ENCODE measurements at regions not wholly inside any gene's neighbourhood (a gene's known extent, or its start where the extent isn't known, plus 50 kb on each side); places are given as distances from the start of the nearest gene placed in this dataset.
A peak's percentile ranks its signal among the peaks of the same experiment; 100 is the strongest.

DNA sequence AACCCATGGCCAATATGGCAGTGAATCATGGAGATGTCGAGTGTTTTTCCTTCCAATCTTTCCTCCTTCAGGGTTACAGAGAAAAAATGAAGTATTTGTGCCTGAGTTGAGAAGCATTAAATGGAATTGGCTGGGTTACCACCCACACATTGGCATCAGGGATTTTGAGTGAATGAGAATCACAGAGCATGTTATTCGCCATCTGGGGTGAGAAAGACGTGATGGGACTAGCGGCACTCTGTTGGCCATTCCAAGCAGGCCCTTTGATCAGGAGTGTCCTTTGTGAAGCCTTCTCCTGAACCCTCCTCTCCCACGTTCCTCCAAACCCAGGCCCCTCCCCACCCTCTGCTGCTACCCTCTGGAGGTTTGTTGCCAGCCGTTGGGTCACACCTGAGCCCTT is 84.2 kb upstream of the PCDH8 start:
- no peaks in the 10 kb centered on the region for H3K9me3 ChIP-seq (ENCODE audit: insufficient read depth, low read length)
- no peaks in the 10 kb centered on the region for H3K36me3 ChIP-seq (replicated peaks; ENCODE audit: low read depth, low read length)
- no peaks in the 10 kb centered on the region for H3K27me3 ChIP-seq (ENCODE audit: low read depth, low read length)
- no peak overlapping the region for H3K27ac ChIP-seq (ENCODE audit: low read length)
- H3K4me2 ChIP-seq (ENCODE audit: low read length): no peak overlapping the region
- H3K4me1 ChIP-seq (ENCODE audit: low read length): peaks cover 22% of the 10 kb centered on the region
- H3K79me2 ChIP-seq (ENCODE audit: low read length): no peaks in the 10 kb centered on the region
- TF ChIP-seq, protein P1, sequence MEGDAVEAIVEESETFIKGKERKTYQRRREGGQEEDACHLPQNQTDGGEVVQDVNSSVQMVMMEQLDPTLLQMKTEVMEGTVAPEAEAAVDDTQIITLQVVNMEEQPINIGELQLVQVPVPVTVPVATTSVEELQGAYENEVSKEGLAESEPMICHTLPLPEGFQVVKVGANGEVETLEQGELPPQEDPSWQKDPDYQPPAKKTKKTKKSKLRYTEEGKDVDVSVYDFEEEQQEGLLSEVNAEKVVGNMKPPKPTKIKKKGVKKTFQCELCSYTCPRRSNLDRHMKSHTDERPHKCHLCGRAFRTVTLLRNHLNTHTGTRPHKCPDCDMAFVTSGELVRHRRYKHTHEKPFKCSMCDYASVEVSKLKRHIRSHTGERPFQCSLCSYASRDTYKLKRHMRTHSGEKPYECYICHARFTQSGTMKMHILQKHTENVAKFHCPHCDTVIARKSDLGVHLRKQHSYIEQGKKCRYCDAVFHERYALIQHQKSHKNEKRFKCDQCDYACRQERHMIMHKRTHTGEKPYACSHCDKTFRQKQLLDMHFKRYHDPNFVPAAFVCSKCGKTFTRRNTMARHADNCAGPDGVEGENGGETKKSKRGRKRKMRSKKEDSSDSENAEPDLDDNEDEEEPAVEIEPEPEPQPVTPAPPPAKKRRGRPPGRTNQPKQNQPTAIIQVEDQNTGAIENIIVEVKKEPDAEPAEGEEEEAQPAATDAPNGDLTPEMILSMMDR (IDR thresholded peaks at IDR 0.05; ENCODE audit: low read depth, low read length): no peak
- no peak for TF ChIP-seq EZH2phosphoT487 (IDR thresholded peaks at IDR 0.05; ENCODE audit: low read depth)
- H3K4me3 ChIP-seq (ENCODE audit: low read length): no peak overlapping the region
- no peak overlapping the region for H3K9ac ChIP-seq (ENCODE audit: low read length)
- no peak overlapping the region for H2AFZ ChIP-seq (ENCODE audit: low read depth, low read length)
- H4K20me1 ChIP-seq (ENCODE audit: insufficient read depth, low read length): no peaks in the 10 kb centered on the region

DNA sequence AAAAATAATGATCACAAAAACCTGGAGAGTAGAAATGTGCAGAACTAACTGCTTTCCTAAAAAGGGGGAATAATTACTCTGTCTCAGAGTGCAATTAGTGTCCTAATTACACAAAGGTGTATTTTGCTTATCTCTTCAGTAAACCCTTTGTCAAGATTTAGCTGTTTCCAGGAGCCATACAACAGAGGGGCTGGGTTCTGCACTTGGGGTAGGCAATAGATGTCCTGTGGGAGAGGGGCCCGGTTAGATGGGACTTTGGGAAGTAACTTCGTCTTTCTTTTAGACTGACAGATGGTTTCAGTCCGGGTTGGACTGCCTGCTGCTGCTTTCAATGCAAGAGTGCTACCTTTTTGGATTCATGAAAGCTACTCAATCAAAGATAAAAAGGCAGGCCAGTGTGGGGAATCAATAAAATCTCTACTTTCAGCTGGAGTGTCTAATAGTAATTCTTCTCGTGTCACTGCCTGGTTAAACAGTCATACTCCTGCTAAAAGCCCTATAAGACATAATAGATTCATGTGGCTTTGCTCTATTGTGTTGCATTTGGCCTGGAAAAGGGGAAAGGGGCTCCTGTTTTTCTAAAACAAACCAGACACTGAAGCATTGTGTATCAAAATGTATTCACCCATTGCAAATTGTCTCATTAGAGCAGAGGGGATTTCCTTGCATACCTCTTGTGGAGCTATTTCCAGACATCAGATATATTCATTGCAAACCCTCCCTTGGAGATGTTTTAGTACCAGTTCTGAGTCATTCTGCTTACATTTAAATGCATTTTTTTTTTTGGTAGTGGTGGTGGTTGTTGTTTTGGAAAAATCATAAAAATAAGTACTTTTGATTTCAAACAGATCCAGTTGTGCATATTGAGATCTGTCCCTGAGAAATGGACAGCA is 83.3 kb upstream of the PCDH8 start:
- TF ChIP-seq, protein P1 (IDR thresholded peaks at IDR 0.05; ENCODE audit: low read depth, low read length): no peak
- no peak for TF ChIP-seq EZH2phosphoT487 (IDR thresholded peaks at IDR 0.05; ENCODE audit: low read depth)
- Histone ChIP-seq H3K4me2 (ENCODE audit: low read length) (peak overlapping the region; percentile 47), H3K4me3 (ENCODE audit: low read length) (no peak overlapping the region), H3K9me3 (ENCODE audit: insufficient read depth, low read length) (no peaks in the 10 kb centered on the region), H3K79me2 (ENCODE audit: low read length) (no peaks in the 10 kb centered on the region), H3K27ac (ENCODE audit: low read length) (no peak overlapping the region), H4K20me1 (ENCODE audit: insufficient read depth, low read length) (no peaks in the 10 kb centered on the region), H2AFZ (ENCODE audit: low read depth, low read length) (0 out of 2 replicates have a peak overlapping the region, but pooled peaks have one; percentile 12), H3K36me3 (replicated peaks; ENCODE audit: low read depth, low read length) (no peaks in the 10 kb centered on the region), H3K4me1 (ENCODE audit: low read length) (peaks cover 29% of the 10 kb centered on the region), H3K27me3 (ENCODE audit: low read depth, low read length) (no peaks in the 10 kb centered on the region), H3K9ac (ENCODE audit: low read length) (no peak overlapping the region)

DNA sequence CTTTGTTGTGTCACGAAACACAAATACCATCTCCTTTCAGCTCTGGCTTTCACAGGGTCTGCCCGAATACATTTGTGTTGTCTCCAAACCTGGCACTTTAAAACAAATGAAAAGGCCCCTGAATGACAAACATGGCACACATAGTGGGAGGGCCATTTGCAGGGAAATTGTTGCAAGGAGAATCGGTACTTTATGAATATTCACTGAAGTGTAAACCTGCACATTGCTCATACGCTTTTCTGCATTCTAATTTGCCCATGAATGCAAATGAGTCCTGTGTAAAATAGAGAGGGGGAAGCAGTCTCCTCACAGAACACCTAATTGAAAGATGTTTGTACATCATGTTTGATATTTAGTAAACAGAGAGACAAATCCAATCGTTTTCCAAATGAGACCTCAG is 82.7 kb upstream of the PCDH8 start:
- Histone ChIP-seq H3K9ac (ENCODE audit: low read length) (no peak overlapping the region), H3K4me2 (ENCODE audit: low read length) (peak overlapping the region; percentile 47), H3K27me3 (ENCODE audit: low read depth, low read length) (no peaks in the 10 kb centered on the region), H3K4me1 (ENCODE audit: low read length) (peaks cover 31% of the 10 kb centered on the region), H3K4me3 (ENCODE audit: low read length) (no peak overlapping the region), H3K79me2 (ENCODE audit: low read length) (no peaks in the 10 kb centered on the region), H3K9me3 (ENCODE audit: insufficient read depth, low read length) (no peaks in the 10 kb centered on the region), H3K36me3 (replicated peaks; ENCODE audit: low read depth, low read length) (no peaks in the 10 kb centered on the region), H3K27ac (ENCODE audit: low read length) (no peak overlapping the region), H2AFZ (ENCODE audit: low read depth, low read length) (no peak overlapping the region), H4K20me1 (ENCODE audit: insufficient read depth, low read length) (no peaks in the 10 kb centered on the region)
- TF ChIP-seq, protein P1 (IDR thresholded peaks at IDR 0.05; ENCODE audit: low read depth, low read length): no peak

DNA sequence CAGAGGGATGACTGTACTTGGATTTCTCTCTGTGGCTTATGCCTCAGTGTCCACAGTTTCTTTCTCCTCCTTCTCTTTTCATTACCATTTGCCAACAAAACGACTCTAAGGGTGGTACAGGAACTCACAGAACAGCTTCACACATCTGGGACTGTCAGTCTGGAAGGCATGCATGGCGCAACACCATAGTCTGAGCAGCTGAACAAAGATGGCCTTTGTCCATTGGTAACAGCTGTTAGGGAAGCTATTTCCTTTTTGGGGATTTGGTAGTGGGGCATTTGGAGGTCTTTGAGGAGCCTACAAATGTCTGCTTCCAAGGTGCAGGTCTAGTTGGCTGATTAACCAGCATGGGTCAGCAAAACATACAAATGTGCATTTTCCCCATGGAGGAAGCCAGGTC is 81.4 kb upstream of the PCDH8 start:
- Histone ChIP-seq H3K4me3 (ENCODE audit: low read length) (no peak overlapping the region), H3K9me3 (ENCODE audit: insufficient read depth, low read length) (no peaks in the 10 kb centered on the region), H3K9ac (ENCODE audit: low read length) (no peak overlapping the region), H3K79me2 (ENCODE audit: low read length) (no peaks in the 10 kb centered on the region), H3K36me3 (replicated peaks; ENCODE audit: low read depth, low read length) (no peaks in the 10 kb centered on the region), H4K20me1 (ENCODE audit: insufficient read depth, low read length) (no peaks in the 10 kb centered on the region), H3K27me3 (ENCODE audit: low read depth, low read length) (no peaks in the 10 kb centered on the region), H3K27ac (ENCODE audit: low read length) (no peak overlapping the region), H3K4me1 (ENCODE audit: low read length) (peaks cover 31% of the 10 kb centered on the region), H3K4me2 (ENCODE audit: low read length) (no peak overlapping the region), H2AFZ (ENCODE audit: low read depth, low read length) (no peak overlapping the region)
- no peak for TF ChIP-seq EZH2phosphoT487 (IDR thresholded peaks at IDR 0.05; ENCODE audit: low read depth)
- TF ChIP-seq, protein P1 (IDR thresholded peaks at IDR 0.05; ENCODE audit: low read depth, low read length): no peak

All from OCI-LY3 (cell line).